MCF 10A (cell line): ENCODE measurements at regions not wholly inside any gene's neighbourhood (a gene's known extent, or its start where the extent isn't known, plus 50 kb on each side); places are given as distances from the start of the nearest gene placed in this dataset.

Source experiments
- BruUV-seq: library from RNA; stranded (reverse); fragments of 400-500 nt; replicated peaks from 2 replicates; lab custom pipeline; 2021; lab: Mats Ljungman, UMichigan
- CTCF ChIA-PET: fragments of 300-600 bp; sonication (Branson Sonifier 250); formaldehyde crosslinking; extraction: SDS; loops from one replicate; lab custom pipeline; 2021; ENCODE audit warnings: antibody characterized with exemption, inconsistent platforms; lab: Yijun Ruan, JAX
- POLR2A ChIA-PET: fragments of 300-600, 350-650 bp; sonication (Branson Sonifier 250); formaldehyde crosslinking; extraction: SDS; loops from one replicate; lab custom pipeline; 2020; ENCODE audit warnings: antibody characterized with exemption, inconsistent platforms; lab: Yijun Ruan, JAX
- DNase-seq: peaks from one replicate; pipeline ENCODE4 v3.0.0-alpha.2; 2018; ENCODE audit not compliant: unreplicated experiment
- H3K27ac Mint-ChIP-seq: one replicate; pipeline ENCODE4 v1.8.0; 2022; ENCODE audit warnings: mild to moderate bottlenecking, low read depth, mixed read lengths; ENCODE audit not compliant: unreplicated experiment
- H3K27me3 Mint-ChIP-seq: one replicate; pipeline ENCODE4 v1.8.0; 2022; ENCODE audit warnings: mixed read lengths; ENCODE audit not compliant: insufficient read depth, unreplicated experiment
- H3K36me3 Mint-ChIP-seq: one replicate; pipeline ENCODE4 v1.8.0; 2022; ENCODE audit warnings: mild to moderate bottlenecking, moderate library complexity, mixed read lengths; ENCODE audit not compliant: insufficient read depth, unreplicated experiment
- H3K4me1 Mint-ChIP-seq: one replicate; pipeline ENCODE4 v1.8.0; 2022; ENCODE audit warnings: mixed read lengths; ENCODE audit not compliant: insufficient read depth, unreplicated experiment
- H3K4me3 Mint-ChIP-seq: one replicate; pipeline ENCODE4 v1.8.0; 2022; ENCODE audit warnings: mild to moderate bottlenecking, moderate library complexity, mixed read lengths; ENCODE audit not compliant: unreplicated experiment
- H3K9me3 Mint-ChIP-seq: one replicate; pipeline ENCODE4 v1.8.0; 2022; ENCODE audit warnings: mixed read lengths; ENCODE audit not compliant: unreplicated experiment
- CTCF ChIP-seq: fragments of 200-600 bp; IDR thresholded peaks from one replicate; pipeline ENCODE4 v1.8.0; 2022; ENCODE audit warnings: antibody characterized with exemption, mild to moderate bottlenecking; ENCODE audit not compliant: unreplicated experiment
- intact Hi-C: fragments of 100-400 bp; cut with micrococcal nuclease; formaldehyde crosslinking; loops from 2 replicates; pipeline ENCODE4 v1.14.1; 2022

GRCh38 chr17:65436871-65437270 lies 124.6 kb downstream of the AXIN2 start:
- ChIA-PET CTCF (no interaction called here), POLR2A (no interaction called here)
- BruUV-seq = no TSS peak
- TF ChIP-seq CTCF = no peak
- no peak for DNase-seq
- H3K4me3 Mint-ChIP-seq = no peak overlapping the region
- H3K27ac Mint-ChIP-seq = no peak overlapping the region
- no peaks in the 10 kb centered on the region for H3K36me3 Mint-ChIP-seq
- no peaks in the 10 kb centered on the region for H3K9me3 Mint-ChIP-seq
- no peaks in the 10 kb centered on the region for H3K27me3 Mint-ChIP-seq
- no peaks in the 10 kb centered on the region for H3K4me1 Mint-ChIP-seq
- intact Hi-C loops = no loop called here

GRCh38 chr17:65434878-65435277 lies 126.6 kb downstream of the AXIN2 start:
- POLR2A ChIA-PET = no interaction called here
- DNase-seq = no peak
- no peaks in the 10 kb centered on the region for H3K27me3 Mint-ChIP-seq
- no peaks in the 10 kb centered on the region for H3K36me3 Mint-ChIP-seq
- intact Hi-C loops = no loop called here
- CTCF ChIA-PET = interaction anchor here (1.2 kb wide), 1 partner anchor 203 kb away, joined by 5 read pairs; no protein-coding TSS in a partner anchor
- H3K27ac Mint-ChIP-seq = no peak overlapping the region
- BruUV-seq = no TSS peak
- no peaks in the 10 kb centered on the region for H3K4me1 Mint-ChIP-seq
- no peak overlapping the region for H3K4me3 Mint-ChIP-seq
- no peak for TF ChIP-seq CTCF
- no peaks in the 10 kb centered on the region for H3K9me3 Mint-ChIP-seq

GRCh38 chr17:65434251-65434650 lies 127.2 kb downstream of the AXIN2 start:
- Mint-ChIP-seq H3K4me1 (no peaks in the 10 kb centered on the region), H3K27ac (no peak overlapping the region), H3K4me3 (no peak overlapping the region), H3K9me3 (no peaks in the 10 kb centered on the region), H3K36me3 (no peaks in the 10 kb centered on the region), H3K27me3 (no peaks in the 10 kb centered on the region)
- intact Hi-C loops = no loop called here
- BruUV-seq = no TSS peak
- ChIA-PET POLR2A (interaction anchor here (0.6 kb wide), 1 partner anchor 15 kb away, joined by 3 read pairs; no protein-coding TSS in a partner anchor), CTCF (interaction anchor here (0.6 kb wide), 1 partner anchor 140 kb away, joined by 4 read pairs; no protein-coding TSS in a partner anchor)
- no peak for DNase-seq
- no peak for TF ChIP-seq CTCF

- Mint-ChIP-seq H3K27ac (no peak overlapping the region), H3K4me3 (no peak overlapping the region), H3K27me3 (no peaks in the 10 kb centered on the region), H3K36me3 (no peaks in the 10 kb centered on the region), H3K9me3 (no peaks in the 10 kb centered on the region), H3K4me1 (no peaks in the 10 kb centered on the region)
- POLR2A ChIA-PET = no interaction called here
- CTCF ChIA-PET = interaction anchor here (0.9 kb wide), 1 partner anchor 214 kb away, joined by 3 read pairs; no protein-coding TSS in a partner anchor
- intact Hi-C loops = no loop called here
- no peak for DNase-seq
- no TSS peak for BruUV-seq
- no peak for TF ChIP-seq CTCF
Observed at GRCh38 chr17:65433592-65433991, 127.9 kb downstream of the AXIN2 start.
